Gastrocnemius medialis (tissue), 4 donors: ENCODE measurements at regions not wholly inside any gene's neighbourhood (a gene's known extent, or its start where the extent isn't known, plus 50 kb on each side); places are given as distances from the start of the nearest gene placed in this dataset.

Experiments
- CTCF ChIP-seq, 5 experiments: fragments of 450-650 bp in 3 of 5; fragments of 200-600 bp in 2 of 5; sonication (generic) in 2 of 5; IDR thresholded peaks in 4 of 5; conservative IDR thresholded peaks in 1 of 5; 1 replicate in 4 of 5; 2 replicates in 1 of 5; pipeline ENCODE4 v1.5.1; 2016 to 2019; ENCODE audit warnings: antibody characterized with exemption in 5 of 5, mild to moderate bottlenecking in 3 of 5, moderate library complexity in 3 of 5
- POLR2A ChIP-seq, 2 donors: fragments of 450-650 bp; IDR thresholded peaks; one replicate each; pipeline ENCODE4 v1.6.1; 2017; ENCODE audit warnings: antibody characterized with exemption in 2 of 2, mild to moderate bottlenecking in 2 of 2, moderate library complexity in 2 of 2

- TF ChIP-seq POLR2A (IDR thresholded peaks at IDR 0.05): no peak
- TF ChIP-seq CTCF (IDR thresholded peaks at IDR 0.05 in 4 of 5, conservative IDR thresholded peaks at IDR 0.05 in 1 of 5): no peak
Measured at GRCh38 chr15:66986951-66987350, 78.5 kb upstream of the SMAD3 start.
